ENCODE measurements at regions not wholly inside any gene's neighbourhood (a gene's known extent, or its start where the extent isn't known, plus 50 kb on each side); places are given as distances from the start of the nearest gene placed in this dataset.

- TF ChIP-seq, protein P1, sequence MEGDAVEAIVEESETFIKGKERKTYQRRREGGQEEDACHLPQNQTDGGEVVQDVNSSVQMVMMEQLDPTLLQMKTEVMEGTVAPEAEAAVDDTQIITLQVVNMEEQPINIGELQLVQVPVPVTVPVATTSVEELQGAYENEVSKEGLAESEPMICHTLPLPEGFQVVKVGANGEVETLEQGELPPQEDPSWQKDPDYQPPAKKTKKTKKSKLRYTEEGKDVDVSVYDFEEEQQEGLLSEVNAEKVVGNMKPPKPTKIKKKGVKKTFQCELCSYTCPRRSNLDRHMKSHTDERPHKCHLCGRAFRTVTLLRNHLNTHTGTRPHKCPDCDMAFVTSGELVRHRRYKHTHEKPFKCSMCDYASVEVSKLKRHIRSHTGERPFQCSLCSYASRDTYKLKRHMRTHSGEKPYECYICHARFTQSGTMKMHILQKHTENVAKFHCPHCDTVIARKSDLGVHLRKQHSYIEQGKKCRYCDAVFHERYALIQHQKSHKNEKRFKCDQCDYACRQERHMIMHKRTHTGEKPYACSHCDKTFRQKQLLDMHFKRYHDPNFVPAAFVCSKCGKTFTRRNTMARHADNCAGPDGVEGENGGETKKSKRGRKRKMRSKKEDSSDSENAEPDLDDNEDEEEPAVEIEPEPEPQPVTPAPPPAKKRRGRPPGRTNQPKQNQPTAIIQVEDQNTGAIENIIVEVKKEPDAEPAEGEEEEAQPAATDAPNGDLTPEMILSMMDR (IDR thresholded peaks at IDR 0.05; ENCODE audit: low read length): no peak
- no peak for TF ChIP-seq EZH2 (optimal IDR thresholded peaks at IDR 0.05; ENCODE audit: low read depth, low read length)
Observed at GRCh38 chr9:115998666-115999065, 154.9 kb upstream of the PAPPA start.
